ENCODE measurements at regions not wholly inside any gene's neighbourhood (a gene's known extent, or its start where the extent isn't known, plus 50 kb on each side); places are given as distances from the start of the nearest gene placed in this dataset.

- no peak for DNase-seq
- Histone ChIP-seq H3K4me3 (no peak overlapping the region), H3K27me3 (no peaks in the 10 kb centered on the region), H3K4me1 (no peaks in the 10 kb centered on the region), H3K9me3 (peaks cover 0 to 3% (median 0%) of the 10 kb centered on the region in 12 donors), H3K27ac (no peak overlapping the region), H3K36me3 (no peaks in the 10 kb centered on the region)
- intact Hi-C loops (cut with DNase I) = no loop called here
- WGBS, 4 donors = 95 to 97% (median 97%) methylated on average over 8 of the region's 8 CpGs
- ATAC-seq = no peak
- no peak for TF ChIP-seq CTCF (IDR thresholded peaks at IDR 0.05)
- TF ChIP-seq POLR2A (IDR thresholded peaks at IDR 0.05) = no peak
Measured at GRCh38 chr5:124557761-124558160, 188.7 kb downstream of the ZNF608 start.

GRCh38 chr5:124554746-124555578 lies 191.5 kb downstream of the ZNF608 start:
- no peaks in the 10 kb centered on the region for H3K27me3 ChIP-seq
- no peak for TF ChIP-seq POLR2A (IDR thresholded peaks at IDR 0.05)
- no peak for TF ChIP-seq CTCF (IDR thresholded peaks at IDR 0.05)
- peaks cover 0 to 2% (median 0%) of the 10 kb centered on the region in 12 donors for H3K4me1 ChIP-seq
- H3K4me3 ChIP-seq = no peak overlapping the region
- DNase-seq (no peak), ATAC-seq (no peak)
- no peak overlapping the region for H3K27ac ChIP-seq
- H3K36me3 ChIP-seq = no peaks in the 10 kb centered on the region
- intact Hi-C loops (cut with DNase I) = no loop called here
- peaks cover 0 to 3% (median 0%) of the 10 kb centered on the region in 12 donors for H3K9me3 ChIP-seq
- 81 to 97% (median 87%) methylated on average over 2 of the region's 2 CpGs for WGBS, 4 donors

- H3K4me1 ChIP-seq = peaks cover 0 to 2% (median 0%) of the 10 kb centered on the region in 12 donors
Measured at GRCh38 chr5:124553911-124554310, 192.5 kb downstream of the ZNF608 start.

More at GRCh38 chr5:124553911-124554310, 192.5 kb downstream of the ZNF608 start:
- H3K36me3 ChIP-seq = no peaks in the 10 kb centered on the region
- WGBS, 4 donors = 95 to 97% (median 96%) methylated on average over 2 of the region's 2 CpGs
- H3K27ac ChIP-seq = no peak overlapping the region
- ATAC-seq = no peak
- H3K27me3 ChIP-seq = no peaks in the 10 kb centered on the region
- TF ChIP-seq CTCF (IDR thresholded peaks at IDR 0.05) = no peak
- no peak for TF ChIP-seq POLR2A (IDR thresholded peaks at IDR 0.05)
- no peak for DNase-seq
- intact Hi-C loops (cut with DNase I) = no loop called here
- H3K4me3 ChIP-seq = no peak overlapping the region
- H3K9me3 ChIP-seq = peaks cover 0 to 3% (median 0%) of the 10 kb centered on the region in 12 donors
